A673 (cell line): ENCODE measurements at regions not wholly inside any gene's neighbourhood (a gene's known extent, or its start where the extent isn't known, plus 50 kb on each side); places are given as distances from the start of the nearest gene placed in this dataset.

Experiments
- BruUV-seq: library from RNA; stranded (reverse); fragments of 400-500 nt; replicated peaks from 2 replicates; lab custom pipeline; 2021; lab: Mats Ljungman, UMichigan
- CTCF ChIA-PET: fragments of 300-600 bp; sonication (Branson Sonifier 250); formaldehyde crosslinking; loops from one replicate; lab custom pipeline; 2022; ENCODE audit warnings: antibody characterized with exemption; lab: Charles Lee
- POLR2A ChIA-PET: fragments of 300-600 bp; sonication (Branson Sonifier 250); formaldehyde crosslinking; loops from one replicate; lab custom pipeline; 2022; ENCODE audit warnings: antibody characterized with exemption; ENCODE audit not compliant: low non-redundant PET; lab: Charles Lee
- DNase-seq: peaks from one replicate; pipeline ENCODE4 v3.0.0-alpha.2; 2015; ENCODE audit warnings: low spot score
- H3K27ac ChIP-seq: fragments of 200-600 bp; sonication (generic); 2 replicates; pipeline ENCODE4 v1.5.1; 2016; ENCODE audit warnings: mixed run types, low read depth, mild to moderate bottlenecking, mixed read lengths, antibody characterized with exemption, low read length; ENCODE audit not compliant: poor library complexity, severe bottlenecking
- H3K27me3 ChIP-seq: fragments of 200-600 bp; sonication (generic); replicated peaks from 2 replicates; pipeline ENCODE4 v1.6.1; 2017; ENCODE audit warnings: mixed run types, low read depth, mild to moderate bottlenecking, mixed read lengths, antibody characterized with exemption, low read length; ENCODE audit not compliant: insufficient read depth, poor library complexity
- H3K36me3 ChIP-seq: fragments of 200-600 bp; sonication (generic); 2 replicates; pipeline ENCODE4 v1.6.1; 2016; ENCODE audit warnings: mixed run types, mild to moderate bottlenecking, mixed read lengths, antibody characterized with exemption, low read length; ENCODE audit not compliant: insufficient read depth, poor library complexity, severe bottlenecking
- H3K4me1 ChIP-seq: fragments of 200-600 bp; sonication (generic); 2 replicates; pipeline ENCODE4 v1.6.1; 2017; ENCODE audit warnings: mixed run types, mild to moderate bottlenecking, mixed read lengths, antibody characterized with exemption, low read length; ENCODE audit not compliant: insufficient read depth, poor library complexity, severe bottlenecking
- H3K4me3 ChIP-seq: fragments of 200-600 bp; sonication (generic); 2 replicates; pipeline ENCODE4 v1.5.1; 2016; ENCODE audit warnings: low read depth, mixed run types, mild to moderate bottlenecking, mixed read lengths, low read length; ENCODE audit not compliant: poor library complexity, severe bottlenecking
- H3K9me3 ChIP-seq: fragments of 200-600 bp; sonication (generic); 2 replicates; pipeline ENCODE4 v1.6.1; 2016; ENCODE audit warnings: mixed run types, low read depth, mild to moderate bottlenecking, mixed read lengths, antibody characterized with exemption, low read length; ENCODE audit not compliant: poor library complexity, severe bottlenecking
- EZH2 ChIP-seq: fragments of 200-600 bp; sonication (generic); IDR thresholded peaks from 2 replicates; pipeline ENCODE4 v1.6.1; 2017; ENCODE audit warnings: borderline replicate concordance, low read depth, mild to moderate bottlenecking, mixed read lengths, antibody characterized with exemption, low read length; ENCODE audit not compliant: poor library complexity, severe bottlenecking
- intact Hi-C: fragments of 100-400 bp; cut with micrococcal nuclease; formaldehyde crosslinking; loops from one replicate; pipeline ENCODE4 v1.10.0; 2022; ENCODE audit not compliant: unreplicated experiment
- TF ChIP-seq, protein P1 (sequence below): fragments of 300-800, 200-600 bp; sonication (generic); conservative IDR thresholded peaks from 2 replicates; pipeline ENCODE4 v1.5.1; 2017; ENCODE audit warnings: low read depth, mild to moderate bottlenecking, antibody characterized with exemption, low read length, moderate library complexity, mixed read lengths

DNA sequence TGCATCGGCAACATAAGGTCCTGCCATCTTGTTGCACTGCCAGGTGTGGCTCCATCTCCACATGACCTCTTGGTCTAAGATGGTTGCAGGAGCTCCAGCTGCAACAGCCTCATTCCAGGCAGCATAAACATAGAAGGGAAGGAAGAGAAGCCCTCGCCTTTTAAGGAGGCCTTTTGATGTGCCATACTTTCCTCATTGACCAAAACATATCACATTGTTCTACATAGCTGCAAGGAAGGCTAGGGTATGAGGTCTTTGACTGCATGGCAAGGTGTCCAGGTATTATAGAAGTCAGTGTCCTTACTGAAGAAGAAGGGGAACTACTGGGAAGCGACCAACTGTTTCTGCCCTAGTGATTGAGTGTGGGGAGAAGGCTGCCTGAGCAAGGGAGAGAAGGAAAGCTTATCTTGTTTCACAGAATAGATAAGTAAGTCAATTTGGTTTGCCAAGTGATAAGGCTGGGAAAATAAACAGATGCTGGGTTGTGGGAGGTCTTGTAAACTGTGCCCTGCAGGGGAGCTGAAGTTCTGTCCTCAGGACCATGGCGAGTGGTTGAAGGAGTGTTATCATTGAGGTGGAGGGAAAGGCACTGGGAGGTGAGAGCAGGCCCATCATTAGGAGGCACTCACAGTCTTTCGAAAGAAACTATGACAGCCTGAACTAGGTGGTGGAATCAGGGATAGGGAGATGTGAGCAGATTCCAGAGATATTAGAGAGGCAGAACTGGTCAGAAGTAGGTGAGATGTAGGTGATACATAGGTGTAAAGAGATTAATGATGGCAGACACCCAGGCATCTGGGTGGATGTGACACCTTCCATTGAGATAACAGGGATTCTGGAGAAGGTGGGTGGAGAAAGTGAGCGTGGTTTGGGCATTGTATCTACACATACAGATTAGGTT lies 93.8 kb upstream of the IGF1R start:
- Histone ChIP-seq H3K36me3 (no peaks in the 10 kb centered on the region), H3K9me3 (no peaks in the 10 kb centered on the region), H3K4me3 (no peak overlapping the region), H3K27ac (no peak overlapping the region), H3K27me3 (no peaks in the 10 kb centered on the region), H3K4me1 (peaks cover 9% of the 10 kb centered on the region)
- no peak for DNase-seq
- no TSS peak for BruUV-seq
- POLR2A ChIA-PET: no interaction called here
- CTCF ChIA-PET: no interaction called here
- intact Hi-C loops: no loop called here
- no peak for TF ChIP-seq EZH2
- TF ChIP-seq, protein P1, sequence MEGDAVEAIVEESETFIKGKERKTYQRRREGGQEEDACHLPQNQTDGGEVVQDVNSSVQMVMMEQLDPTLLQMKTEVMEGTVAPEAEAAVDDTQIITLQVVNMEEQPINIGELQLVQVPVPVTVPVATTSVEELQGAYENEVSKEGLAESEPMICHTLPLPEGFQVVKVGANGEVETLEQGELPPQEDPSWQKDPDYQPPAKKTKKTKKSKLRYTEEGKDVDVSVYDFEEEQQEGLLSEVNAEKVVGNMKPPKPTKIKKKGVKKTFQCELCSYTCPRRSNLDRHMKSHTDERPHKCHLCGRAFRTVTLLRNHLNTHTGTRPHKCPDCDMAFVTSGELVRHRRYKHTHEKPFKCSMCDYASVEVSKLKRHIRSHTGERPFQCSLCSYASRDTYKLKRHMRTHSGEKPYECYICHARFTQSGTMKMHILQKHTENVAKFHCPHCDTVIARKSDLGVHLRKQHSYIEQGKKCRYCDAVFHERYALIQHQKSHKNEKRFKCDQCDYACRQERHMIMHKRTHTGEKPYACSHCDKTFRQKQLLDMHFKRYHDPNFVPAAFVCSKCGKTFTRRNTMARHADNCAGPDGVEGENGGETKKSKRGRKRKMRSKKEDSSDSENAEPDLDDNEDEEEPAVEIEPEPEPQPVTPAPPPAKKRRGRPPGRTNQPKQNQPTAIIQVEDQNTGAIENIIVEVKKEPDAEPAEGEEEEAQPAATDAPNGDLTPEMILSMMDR: no peak

DNA sequence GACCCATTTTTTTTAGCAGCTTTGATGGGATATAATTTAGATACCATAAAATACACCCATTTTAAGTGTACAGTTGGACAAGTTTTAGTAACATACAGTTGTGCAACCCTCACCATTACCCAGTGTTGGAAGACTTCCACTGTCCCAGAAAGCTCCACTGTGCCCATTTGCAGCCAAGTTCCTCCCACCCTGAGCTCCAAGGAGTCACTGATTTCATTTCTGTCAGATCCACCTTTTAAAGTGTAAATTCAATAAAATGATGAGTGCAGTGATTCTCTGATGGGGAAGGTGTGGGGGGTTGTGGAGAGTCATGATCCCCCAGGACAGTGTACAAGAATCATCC lies 93.2 kb upstream of the IGF1R start:
- TF ChIP-seq, protein P1: no peak
- TF ChIP-seq EZH2: no peak
- Histone ChIP-seq H3K9me3 (no peaks in the 10 kb centered on the region), H3K36me3 (no peaks in the 10 kb centered on the region), H3K27me3 (no peaks in the 10 kb centered on the region), H3K4me3 (no peak overlapping the region), H3K4me1 (peaks cover 9% of the 10 kb centered on the region), H3K27ac (no peak overlapping the region)
- POLR2A ChIA-PET: no interaction called here
- no TSS peak for BruUV-seq
- no peak for DNase-seq
- CTCF ChIA-PET: no interaction called here
- intact Hi-C loops: no loop called here

DNA sequence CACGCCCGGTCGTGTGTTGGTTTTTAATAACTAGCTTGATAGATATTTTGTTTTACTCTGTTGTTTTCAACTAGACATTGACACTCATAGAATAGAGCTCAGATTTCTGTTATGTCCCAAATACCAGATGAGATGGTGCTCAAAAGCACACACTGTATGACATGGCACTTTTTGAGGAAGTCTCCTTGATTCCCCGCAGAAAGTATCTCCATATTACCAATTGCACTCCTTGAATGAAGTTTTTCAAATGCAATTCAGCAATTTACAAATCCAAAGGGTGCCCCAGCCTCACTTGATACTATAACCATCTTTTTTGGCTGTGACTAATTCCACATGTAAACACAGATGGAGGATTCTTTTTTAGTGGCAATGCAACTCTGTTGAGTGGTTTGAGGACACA lies 92.0 kb upstream of the IGF1R start:
- TF ChIP-seq, protein P1: no peak
- TF ChIP-seq EZH2: no peak
- Histone ChIP-seq H3K27me3 (no peaks in the 10 kb centered on the region), H3K36me3 (no peaks in the 10 kb centered on the region), H3K9me3 (no peaks in the 10 kb centered on the region), H3K27ac (no peak overlapping the region), H3K4me1 (peaks cover 9% of the 10 kb centered on the region), H3K4me3 (no peak overlapping the region)
- ChIA-PET POLR2A (no interaction called here), CTCF (no interaction called here)
- DNase-seq: no peak
- BruUV-seq: no TSS peak
- intact Hi-C loops: no loop called here
